HG02678 (cell line): ENCODE measurements at regions not wholly inside any gene's neighbourhood (a gene's known extent, or its start where the extent isn't known, plus 50 kb on each side); places are given as distances from the start of the nearest gene placed in this dataset.
A peak's percentile ranks its signal among the peaks of the same experiment; 100 is the strongest.

Experiments
- ATAC-seq: cut with Tn5 transposase; IDR thresholded peaks from one replicate; pipeline ENCODE4 v1.9.1; 2021; ENCODE audit warnings: mild to moderate bottlenecking, moderate library complexity; ENCODE audit not compliant: unreplicated experiment

- ATAC-seq, result no peak
Measured at GRCh38 chr7:17679458-17679857, 260.8 kb downstream of the SNX13 start.

GRCh38 chr7:17680026-17680425, 260.3 kb downstream of the SNX13 start:
- no peak for ATAC-seq

- no peak for ATAC-seq
Measured at GRCh38 chr7:17680943-17681351, 259.3 kb downstream of the SNX13 start.

GRCh38 chr7:17681965-17682364, 258.3 kb downstream of the SNX13 start:
- ATAC-seq, result no peak

GRCh38 chr7:17682586-17682985, 257.7 kb downstream of the SNX13 start:
- ATAC-seq, result no peak

GRCh38 chr7:17685141-17685540, 255.2 kb downstream of the SNX13 start:
- ATAC-seq, result no peak

- no peak for ATAC-seq
Measured at GRCh38 chr7:17687361-17687760, 252.9 kb downstream of the SNX13 start.

GRCh38 chr7:17689361-17689902, 250.9 kb downstream of the SNX13 start:
- no peak for ATAC-seq

- ATAC-seq, result peak; percentile 53
Measured at GRCh38 chr7:17690030-17690429, 250.3 kb downstream of the SNX13 start.

- ATAC-seq, result no peak
Measured at GRCh38 chr7:17696422-17696821, 243.9 kb downstream of the SNX13 start.

GRCh38 chr7:17697128-17697881, 243.0 kb downstream of the SNX13 start:
- no peak for ATAC-seq

- no peak for ATAC-seq
Measured at GRCh38 chr7:17699696-17700095, 240.6 kb downstream of the SNX13 start.

GRCh38 chr7:17700138-17700537, 240.2 kb downstream of the SNX13 start:
- ATAC-seq, result no peak

GRCh38 chr7:17706275-17706674, 234.0 kb downstream of the SNX13 start:
- no peak for ATAC-seq

- peak; percentile 86 for ATAC-seq
Measured at GRCh38 chr7:17706734-17707133, 233.6 kb downstream of the SNX13 start.

GRCh38 chr7:17709127-17709526, 231.2 kb downstream of the SNX13 start:
- no peak for ATAC-seq

GRCh38 chr7:17709599-17709998, 230.7 kb downstream of the SNX13 start:
- no peak for ATAC-seq

GRCh38 chr7:17710312-17710711, 230.0 kb downstream of the SNX13 start:
- ATAC-seq, result no peak

- ATAC-seq, result no peak
Measured at GRCh38 chr7:17713584-17713983, 226.7 kb downstream of the SNX13 start.

- ATAC-seq, result no peak
Measured at GRCh38 chr7:17716816-17717215, 223.5 kb downstream of the SNX13 start.

- no peak for ATAC-seq
Measured at GRCh38 chr7:17719998-17720397, 220.3 kb downstream of the SNX13 start.

GRCh38 chr7:17721736-17722285, 218.5 kb downstream of the SNX13 start:
- ATAC-seq, result no peak
